ENCODE measurements at regions not wholly inside any gene's neighbourhood (a gene's known extent, or its start where the extent isn't known, plus 50 kb on each side); places are given as distances from the start of the nearest gene placed in this dataset.

GRCh38 chr9:134214386-134214765 lies 50.0 kb upstream of the RNU6ATAC start:
- DNase-seq, result no peak

GRCh38 chr9:134214766-134215419 lies 50.5 kb upstream of the RNU6ATAC start:
- DNase-seq, result peak in 1 of 2 donors; percentile 39

- DNase-seq, result no peak
These were observed 51.0 kb upstream of the RNU6ATAC start for GRCh38 chr9:134215420-134215698.

GRCh38 chr9:134215699-134216448 lies 51.5 kb upstream of the RNU6ATAC start:
- peak; percentile 59 to 67 for DNase-seq

GRCh38 chr9:134216449-134216951 lies 52.1 kb upstream of the RNU6ATAC start:
- no peak for DNase-seq

DNA sequence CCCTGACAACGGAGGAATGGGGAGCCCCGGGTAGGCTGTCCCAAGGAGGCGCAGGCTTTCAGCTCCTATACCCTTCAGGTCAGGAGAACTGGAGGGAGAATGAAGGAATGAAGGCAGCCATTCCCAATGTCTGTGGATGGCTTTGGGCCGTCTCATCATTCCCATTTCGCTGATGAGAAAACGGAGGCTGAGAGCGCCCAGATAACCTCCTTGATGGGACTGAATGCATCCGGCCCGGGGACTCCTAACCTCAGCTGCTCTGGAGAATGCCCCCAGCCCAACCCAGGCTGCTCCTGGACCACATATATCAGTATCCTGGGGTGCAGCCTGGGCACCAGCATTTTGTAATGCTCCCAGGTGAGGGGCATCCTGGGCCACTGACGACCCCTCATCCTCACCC lies 52.6 kb upstream of the RNU6ATAC start:
- no peak for DNase-seq

DNA sequence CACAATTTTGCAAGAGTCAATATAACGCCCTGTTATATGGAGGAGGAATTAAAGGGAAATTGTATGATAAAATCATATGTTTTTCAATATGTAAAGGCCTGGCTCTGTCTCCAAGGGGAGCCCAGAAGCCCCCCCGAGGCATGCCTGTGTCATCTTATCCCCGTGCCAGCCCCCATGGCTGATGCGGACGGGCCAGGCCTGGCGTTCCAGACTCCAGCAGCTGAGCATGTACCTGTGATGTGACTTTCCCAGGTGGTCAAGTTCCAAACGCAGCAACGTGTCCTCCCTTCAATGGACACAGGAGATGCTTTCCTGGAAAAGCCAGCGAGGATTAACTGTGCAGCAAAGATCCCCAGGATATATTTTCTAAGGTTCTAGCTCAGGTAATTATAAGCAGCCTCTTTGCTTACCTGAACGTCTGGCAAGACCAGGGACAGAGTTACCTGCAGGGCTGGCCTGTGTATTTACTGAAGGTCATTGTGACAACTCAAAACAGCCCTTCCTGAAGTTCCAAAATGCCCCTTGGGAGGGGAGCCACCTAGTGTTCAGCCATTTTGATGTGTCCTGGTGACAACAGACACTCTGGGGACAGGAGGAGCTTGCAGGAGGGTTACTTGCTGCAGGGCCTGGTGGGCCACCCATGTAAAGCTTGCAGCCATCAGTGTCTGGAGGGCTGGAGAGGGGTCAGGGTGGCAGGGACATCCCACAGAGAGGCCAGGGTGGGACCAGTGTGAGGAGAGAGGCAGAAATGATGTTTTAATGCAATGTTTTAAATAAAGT lies 53.3 kb upstream of the RNU6ATAC start:
- no peak for DNase-seq

DNA sequence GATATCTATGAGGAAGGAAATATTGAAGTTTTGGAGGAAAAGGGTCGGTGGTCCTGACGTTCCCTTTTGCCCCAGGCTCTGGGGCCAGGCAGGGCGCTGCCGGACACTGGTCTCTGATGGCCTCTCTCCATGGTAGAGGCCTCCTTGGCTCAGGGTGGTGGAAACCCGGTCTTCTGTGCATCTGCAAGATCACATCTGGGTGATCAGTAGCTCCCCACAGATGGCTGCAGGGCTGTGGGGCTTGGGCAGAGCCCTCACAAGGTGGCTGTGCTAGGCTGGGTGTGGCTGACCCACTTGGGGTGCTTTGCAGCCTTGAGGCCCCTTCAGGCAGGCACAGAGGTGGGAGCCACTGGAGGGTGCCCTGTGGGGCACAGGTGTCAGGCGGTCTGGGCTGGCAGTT lies 53.9 kb upstream of the RNU6ATAC start:
- DNase-seq, result no peak

- no peak for DNase-seq
These were observed 55.3 kb upstream of the RNU6ATAC start for GRCh38 chr9:134219646-134220060.

GRCh38 chr9:134220311-134220710 lies 55.9 kb upstream of the RNU6ATAC start:
- no peak for DNase-seq

- DNase-seq, result no peak
These were observed 57.1 kb upstream of the RNU6ATAC start for GRCh38 chr9:134221273-134222017.

DNA sequence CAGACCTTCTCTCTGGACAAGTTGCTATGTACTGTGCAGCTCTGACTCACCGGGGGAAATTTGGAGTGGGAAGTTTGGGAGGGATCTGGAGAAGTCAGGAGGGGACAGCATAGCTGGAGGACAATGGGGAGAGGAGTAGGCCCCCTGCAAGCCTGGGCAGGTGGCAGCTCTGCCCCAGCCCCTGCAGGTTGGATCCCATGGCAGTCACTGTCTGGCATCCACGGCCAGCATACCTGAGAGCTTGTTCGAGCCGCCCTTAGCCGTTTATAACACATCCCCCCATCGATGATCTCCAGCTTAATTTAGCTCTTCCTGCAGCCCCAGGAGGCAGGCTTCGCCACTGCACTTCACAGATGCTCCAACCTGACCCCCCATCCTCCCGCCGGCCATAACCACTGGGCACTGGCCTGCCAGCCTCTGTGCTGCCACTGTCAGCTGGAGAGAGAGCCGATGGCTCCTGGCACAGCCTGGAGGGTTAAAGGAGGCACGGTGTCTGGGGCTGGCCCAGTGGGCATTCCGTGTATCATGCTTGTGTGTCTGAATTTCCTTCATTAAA lies 57.7 kb upstream of the RNU6ATAC start:
- no peak for DNase-seq

GRCh38 chr9:134223091-134223490 lies 58.7 kb upstream of the RNU6ATAC start:
- DNase-seq, result no peak

GRCh38 chr9:134223591-134224122 lies 59.3 kb upstream of the RNU6ATAC start:
- DNase-seq, result no peak

DNA sequence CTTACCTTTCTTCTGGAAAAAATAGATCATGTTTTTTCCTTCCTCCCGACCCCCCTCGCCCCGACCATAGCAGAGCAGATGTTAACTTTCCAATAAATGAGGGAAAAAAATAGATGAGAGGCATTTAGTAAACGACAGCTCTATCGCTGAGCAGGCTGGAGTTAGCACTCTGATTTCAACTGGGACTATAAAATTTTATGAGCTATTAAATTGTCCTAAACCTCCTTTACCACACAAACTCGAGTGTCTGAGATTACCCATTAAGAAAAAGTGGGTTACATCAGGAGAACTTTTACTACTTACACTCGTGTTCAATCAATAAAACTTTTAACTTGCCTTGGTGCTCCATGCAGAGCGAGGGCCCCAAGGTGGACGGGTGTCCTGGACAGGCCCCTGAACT lies 59.8 kb upstream of the RNU6ATAC start:
- no peak for DNase-seq

GRCh38 chr9:134224567-134225093 lies 60.3 kb upstream of the RNU6ATAC start:
- DNase-seq, result no peak

DNA sequence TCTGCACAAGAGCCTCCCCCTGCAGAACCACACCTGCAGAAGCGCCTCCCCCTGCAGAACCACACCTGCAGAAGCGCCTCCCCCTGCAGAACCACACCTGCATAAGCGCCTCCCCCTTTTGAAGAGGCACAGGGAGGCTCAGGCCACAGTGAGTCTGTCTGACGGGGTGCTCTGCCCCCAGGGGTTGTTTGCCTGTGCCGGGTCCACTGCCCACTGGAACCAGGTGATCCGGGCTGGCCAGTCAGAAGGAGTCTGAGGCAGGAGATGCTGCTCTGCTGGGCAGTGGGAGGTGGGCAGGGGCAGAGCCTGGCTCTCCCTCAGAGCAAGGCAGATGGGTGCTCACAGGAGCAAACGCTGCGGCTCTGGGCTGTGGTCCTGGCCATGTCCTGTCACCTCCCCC lies 60.8 kb upstream of the RNU6ATAC start:
- DNase-seq, result no peak

DNA sequence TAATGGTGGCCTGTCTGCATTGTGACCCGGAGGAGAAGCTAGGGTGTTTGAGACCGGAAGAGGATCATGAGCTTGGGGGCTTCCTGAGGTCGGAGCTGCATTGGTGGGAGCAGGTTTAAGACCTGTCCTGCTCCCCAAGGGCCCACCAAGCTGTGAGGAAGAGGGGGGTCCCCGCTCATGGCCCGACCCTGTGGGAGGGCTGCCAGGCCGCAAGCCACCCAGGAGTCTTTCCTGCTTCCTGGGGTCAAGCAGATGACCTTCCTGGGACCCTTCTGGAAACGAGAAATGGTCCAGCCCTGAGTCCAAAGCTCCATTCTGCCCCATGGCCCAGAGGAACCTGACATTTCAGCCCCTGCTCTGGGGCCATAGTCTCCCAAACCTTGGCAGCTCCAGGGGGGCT lies 61.5 kb upstream of the RNU6ATAC start:
- DNase-seq, result no peak

DNA sequence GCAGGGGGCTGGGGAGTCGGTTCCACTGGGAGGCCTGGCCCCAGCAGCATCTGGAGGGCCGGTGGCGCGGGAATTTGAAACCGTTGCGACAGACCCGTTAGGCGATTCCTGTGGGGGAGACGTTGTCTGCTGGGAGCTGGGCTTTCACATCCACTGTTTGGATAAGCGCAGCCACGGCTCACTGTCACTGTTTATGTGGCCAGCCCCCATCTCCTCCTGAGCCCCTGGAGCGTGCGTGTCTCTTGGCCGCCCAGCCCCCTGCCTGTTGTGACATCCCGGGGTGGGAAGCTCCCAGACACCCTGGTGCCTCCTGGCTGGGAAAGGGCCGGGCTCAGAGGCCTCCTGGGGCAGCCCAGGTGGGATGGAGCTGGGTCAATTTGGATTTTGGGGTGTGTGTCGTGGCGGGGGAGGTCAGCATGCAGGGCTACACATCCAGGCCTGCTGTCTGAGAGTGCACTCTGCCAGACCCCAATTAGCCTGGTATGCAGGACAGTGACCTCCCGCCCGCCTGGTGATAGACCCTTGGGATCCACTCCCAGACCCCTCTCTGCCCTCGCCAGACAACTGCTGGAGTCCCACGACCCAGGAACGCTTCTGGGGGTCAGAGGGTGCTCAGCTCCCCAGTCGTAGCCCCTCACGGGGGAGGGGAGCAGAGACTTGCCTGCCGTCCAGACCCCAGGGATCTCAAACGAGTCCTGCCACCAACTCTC lies 62.0 kb upstream of the RNU6ATAC start:
- peak in 1 of 2 donors; percentile 58 for DNase-seq
